GM23248 (cell line): ENCODE measurements at regions not wholly inside any gene's neighbourhood (a gene's known extent, or its start where the extent isn't known, plus 50 kb on each side); places are given as distances from the start of the nearest gene placed in this dataset.
A peak's percentile ranks its signal among the peaks of the same experiment; 100 is the strongest.

ENCODE experiments used
- DNase-seq: peaks from one replicate; pipeline ENCODE4 v3.0.0-alpha.2; 2015
- H2AFZ ChIP-seq: fragments of 200-600 bp; sonication (generic); 2 replicates; pipeline ENCODE4 v1.6.1; 2016; ENCODE audit warnings: antibody characterized with exemption
- H3F3A ChIP-seq: fragments of 200-600 bp; sonication (generic); 2 replicates; pipeline ENCODE4 v1.6.1; 2016; ENCODE audit warnings: mild to moderate bottlenecking, antibody characterized with exemption, mixed run types; ENCODE audit not compliant: insufficient read depth
- H3K27ac ChIP-seq: fragments of 200-600 bp; sonication (generic); 2 replicates; pipeline ENCODE4 v1.5.1; 2016; ENCODE audit warnings: mild to moderate bottlenecking
- H3K27me3 ChIP-seq: fragments of 200-600 bp; sonication (generic); replicated peaks from 2 replicates; pipeline ENCODE4 v1.6.1; 2016; ENCODE audit warnings: mild to moderate bottlenecking; ENCODE audit not compliant: insufficient read depth
- H3K36me3 ChIP-seq: fragments of 200-600 bp; sonication (generic); 2 replicates; pipeline ENCODE4 v1.6.1; 2016; ENCODE audit warnings: low read depth, mild to moderate bottlenecking
- H3K4me1 ChIP-seq: fragments of 200-600 bp; sonication (generic); 2 replicates; pipeline ENCODE4 v1.6.1; 2016; ENCODE audit warnings: mild to moderate bottlenecking; ENCODE audit not compliant: insufficient read depth
- H3K4me2 ChIP-seq: fragments of 200-600 bp; sonication (generic); one replicate; pipeline ENCODE4 v1.6.1; 2016; ENCODE audit warnings: mild to moderate bottlenecking; ENCODE audit not compliant: unreplicated experiment
- H3K4me3 ChIP-seq: fragments of 200-600 bp; sonication (generic); 2 replicates; pipeline ENCODE4 v1.5.1; 2016; ENCODE audit warnings: mild to moderate bottlenecking
- H3K79me2 ChIP-seq: fragments of 200-600 bp; sonication (generic); 2 replicates; pipeline ENCODE4 v1.6.1; 2016; ENCODE audit warnings: mild to moderate bottlenecking; ENCODE audit not compliant: insufficient read depth
- H3K9ac ChIP-seq: fragments of 200-600 bp; sonication (generic); 2 replicates; pipeline ENCODE4 v1.6.1; 2016; ENCODE audit warnings: mild to moderate bottlenecking
- H3K9me2 ChIP-seq: fragments of 200-600 bp; sonication (generic); 2 replicates; pipeline ENCODE4 v1.6.1; 2016; ENCODE audit warnings: mixed run types, mild to moderate bottlenecking, moderate library complexity; ENCODE audit not compliant: insufficient read depth
- H3K9me3 ChIP-seq: fragments of 200-600 bp; sonication (generic); one replicate; pipeline ENCODE4 v1.6.1; 2017; ENCODE audit warnings: low read depth
- H4K20me1 ChIP-seq: fragments of 200-600 bp; sonication (generic); 2 replicates; pipeline ENCODE4 v1.6.0; 2016; ENCODE audit not compliant: insufficient read depth
- EZH2 ChIP-seq: fragments of 200-600 bp; sonication (generic); IDR thresholded peaks from 2 replicates; pipeline ENCODE4 v1.6.1; 2018; ENCODE audit warnings: antibody characterized with exemption, mild to moderate bottlenecking; ENCODE audit not compliant: insufficient read depth, poor library complexity, severe bottlenecking
- EZH2phosphoT487 ChIP-seq: fragments of 200-600 bp; sonication (generic); IDR thresholded peaks from 2 replicates; pipeline ENCODE4 v1.6.1; 2018; ENCODE audit warnings: antibody characterized with exemption, moderate library complexity, mild to moderate bottlenecking, low read depth; ENCODE audit not compliant: insufficient read depth
- WGBS, 2 experiments: methylation state at CpG; one replicate each; pipeline ENCODE4 v1.1.6; 2015 to 2017; ENCODE audit warnings: low lambda C conversion rate in 2 of 2, low coverage in 1 of 2; ENCODE audit errors: missing lambda C conversion rate in 2 of 2; 5-methylcytosine and 5-hydroxymethylcytosine counted together
- in situ Hi-C: fragments of 300-500 bp; cut with MboI; formaldehyde crosslinking; loops from 2 replicates; pipeline ENCODE4 v1.15.0; 2020

GRCh38 chr12:68530299-68530698 is 80.4 kb upstream of the RAP1B start:
- in situ Hi-C loops = no loop called here
- Histone ChIP-seq H3K4me1 (peaks cover 13% of the 10 kb centered on the region), H3F3A (peaks cover 9% of the 10 kb centered on the region; the same call in 1 of the 2 replicates), H3K4me2 (no peak overlapping the region), H4K20me1 (no peaks in the 10 kb centered on the region), H2AFZ (no peak overlapping the region), H3K79me2 (no peaks in the 10 kb centered on the region), H3K4me3 (no peak overlapping the region), H3K9me2 (no peaks in the 10 kb centered on the region), H3K9ac (no peak overlapping the region), H3K9me3 (no peaks in the 10 kb centered on the region), H3K36me3 (no peaks in the 10 kb centered on the region), H3K27me3 (no peaks in the 10 kb centered on the region), H3K27ac (no peak overlapping the region)
- DNase-seq = no peak
- 96 to 100% methylated on average over 4 of the region's 4 CpGs for whole genome bisulfite sequencing, 2 experiments
- TF ChIP-seq EZH2phosphoT487 (no peak), EZH2 (no peak)

DNA sequence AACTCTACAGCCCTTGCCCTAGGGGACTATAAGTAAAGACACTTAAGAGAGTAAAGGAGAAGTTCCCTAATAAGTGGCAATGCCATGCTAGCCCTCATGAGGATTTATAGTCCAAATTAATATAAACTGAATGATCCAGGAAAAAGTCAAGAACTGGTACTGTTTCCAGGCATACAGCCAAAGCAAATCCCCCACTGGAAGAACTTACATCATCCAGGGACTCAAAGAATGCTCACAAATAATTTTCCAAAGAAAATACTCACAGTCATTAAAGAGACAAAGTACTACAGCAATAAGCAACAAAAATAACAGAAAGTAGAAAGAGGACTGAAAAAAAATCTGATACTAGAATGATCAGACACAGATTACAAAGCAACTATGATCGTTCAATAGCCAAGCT is 79.7 kb upstream of the RAP1B start:
- Histone ChIP-seq H3K4me3 (no peak overlapping the region), H3K9me2 (no peaks in the 10 kb centered on the region), H3K4me2 (peak overlapping the region; percentile 54), H3K79me2 (no peaks in the 10 kb centered on the region), H3K4me1 (peaks cover 13% of the 10 kb centered on the region), H3K27me3 (no peaks in the 10 kb centered on the region), H2AFZ (peak overlapping the region; percentile 51), H3K27ac (0 out of 2 replicates have a peak overlapping the region, but pooled peaks have one; percentile 16), H4K20me1 (no peaks in the 10 kb centered on the region), H3K9me3 (no peaks in the 10 kb centered on the region), H3K36me3 (no peaks in the 10 kb centered on the region), H3F3A (peaks cover 9% of the 10 kb centered on the region; the same call in 1 of the 2 replicates), H3K9ac (no peak overlapping the region)
- WGBS, 2 experiments = 4 to 5% methylated on average over 1 of the region's 1 CpG
- in situ Hi-C loops = no loop called here
- no peak for TF ChIP-seq EZH2
- no peak for TF ChIP-seq EZH2phosphoT487
- DNase-seq = peak; percentile 69

DNA sequence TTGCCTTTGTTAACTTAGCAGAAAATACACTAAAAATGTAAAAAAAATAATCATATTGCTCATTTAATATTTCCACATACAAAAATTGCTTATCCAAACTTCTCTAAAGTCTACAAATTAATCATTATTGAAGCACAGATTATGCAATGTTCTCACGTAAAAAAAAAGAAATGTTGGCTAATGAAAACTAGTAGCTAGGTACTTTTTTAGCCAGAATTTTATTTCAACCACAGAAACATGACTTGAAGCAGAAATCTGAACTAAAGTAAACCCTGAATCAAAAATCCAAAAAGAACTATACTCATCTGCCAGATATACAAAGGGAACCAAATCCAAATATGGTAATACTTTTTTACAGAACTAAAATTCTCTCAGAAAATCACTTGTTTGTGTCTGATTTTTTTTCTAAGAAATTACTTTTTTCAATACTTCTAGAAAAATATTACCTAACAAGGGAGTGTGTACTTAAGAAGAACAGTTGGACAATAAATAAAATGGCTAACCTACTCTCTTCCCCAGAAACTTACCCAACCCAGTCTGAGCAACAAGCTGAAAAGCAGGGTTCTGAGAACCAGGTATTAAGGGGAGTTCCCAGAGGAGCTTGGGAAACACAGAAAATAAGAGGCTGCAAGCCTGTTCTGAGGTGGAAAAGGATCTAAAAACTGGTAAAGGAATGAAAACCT is 78.4 kb upstream of the RAP1B start:
- Histone ChIP-seq H3K4me3 (no peak overlapping the region), H3K4me2 (no peak overlapping the region), H3K27me3 (no peaks in the 10 kb centered on the region), H2AFZ (peak overlapping the region; percentile 36), H3K36me3 (no peaks in the 10 kb centered on the region), H4K20me1 (no peaks in the 10 kb centered on the region), H3K79me2 (no peaks in the 10 kb centered on the region), H3K27ac (no peak overlapping the region), H3K9me3 (no peaks in the 10 kb centered on the region), H3K4me1 (peaks cover 13% of the 10 kb centered on the region), H3F3A (peaks cover 9% of the 10 kb centered on the region; the same call in 1 of the 2 replicates), H3K9ac (no peak overlapping the region), H3K9me2 (no peaks in the 10 kb centered on the region)
- in situ Hi-C loops = no loop called here
- no peak for DNase-seq
- WGBS, 2 experiments = 24 to 44% methylated on average over 1 of the region's 1 CpG
- no peak for TF ChIP-seq EZH2phosphoT487
- no peak for TF ChIP-seq EZH2

- TF ChIP-seq EZH2 (no peak), EZH2phosphoT487 (no peak)
- Histone ChIP-seq H3K27ac (no peak overlapping the region), H2AFZ (peak overlapping the region; percentile 36), H3F3A (peaks cover 9% of the 10 kb centered on the region; the same call in 1 of the 2 replicates), H3K79me2 (no peaks in the 10 kb centered on the region), H4K20me1 (no peaks in the 10 kb centered on the region), H3K4me2 (no peak overlapping the region), H3K36me3 (no peaks in the 10 kb centered on the region), H3K27me3 (no peaks in the 10 kb centered on the region), H3K9ac (no peak overlapping the region), H3K4me1 (peaks cover 13% of the 10 kb centered on the region), H3K9me2 (no peaks in the 10 kb centered on the region), H3K4me3 (no peak overlapping the region), H3K9me3 (no peaks in the 10 kb centered on the region)
- in situ Hi-C loops = no loop called here
- no peak for DNase-seq
- WGBS, 2 experiments = 51 to 52% methylated on average over 2 of the region's 2 CpGs
Observed at GRCh38 chr12:68532887-68533248, 77.8 kb upstream of the RAP1B start.

DNA sequence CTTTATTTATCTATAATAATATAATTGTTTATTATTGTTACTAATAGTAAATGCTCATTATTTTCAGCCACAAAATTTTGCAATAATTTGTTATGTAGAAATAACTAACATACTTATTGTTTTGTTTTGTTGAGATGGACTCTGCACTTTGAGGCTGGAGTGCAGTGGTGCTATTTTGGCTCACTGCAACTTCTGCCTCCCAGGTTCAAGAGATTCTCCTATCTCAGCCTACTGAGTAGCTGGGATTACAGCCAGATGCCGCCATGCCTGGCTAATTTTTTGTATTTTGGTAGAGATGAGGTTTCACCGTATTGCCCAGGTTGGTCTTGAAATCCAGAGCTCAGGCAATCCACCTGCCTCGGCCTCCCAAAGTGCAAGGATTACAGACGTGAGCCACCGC is 76.6 kb upstream of the RAP1B start:
- peaks cover 21% of the 10 kb centered on the region for H3K4me1 ChIP-seq
- H3K27ac ChIP-seq = no peak overlapping the region
- no peaks in the 10 kb centered on the region for H4K20me1 ChIP-seq
- H3K9me3 ChIP-seq = no peaks in the 10 kb centered on the region
- no peaks in the 10 kb centered on the region for H3K36me3 ChIP-seq
- H3K4me3 ChIP-seq = no peak overlapping the region
- no peaks in the 10 kb centered on the region for H3K27me3 ChIP-seq
- no peak for TF ChIP-seq EZH2
- no peak for TF ChIP-seq EZH2phosphoT487
- no peak for DNase-seq
- no peak overlapping the region for H3K4me2 ChIP-seq
- H3K9ac ChIP-seq = no peak overlapping the region
- WGBS, 2 experiments = 86 to 89% methylated on average over 5 of the region's 5 CpGs
- H2AFZ ChIP-seq = no peak overlapping the region
- H3F3A ChIP-seq = peaks cover 13% of the 10 kb centered on the region
- no peaks in the 10 kb centered on the region for H3K9me2 ChIP-seq
- in situ Hi-C loops = no loop called here
- H3K79me2 ChIP-seq = no peaks in the 10 kb centered on the region
